Natural killer cell (primary cell): ENCODE measurements at regions not wholly inside any gene's neighbourhood (a gene's known extent, or its start where the extent isn't known, plus 50 kb on each side); places are given as distances from the start of the nearest gene placed in this dataset.

Source experiments
- ATAC-seq, 3 donors: fragments of 150-1000 bp in 2 of 3; fragments of 200-7000 bp in 1 of 3; cut with Tn5 transposase; 1 replicate in 1 of 3; 2 replicates in 2 of 3; pipeline ENCODE4 v1.10.0; 2021; ENCODE audit warnings: mild to moderate bottlenecking in 2 of 3, moderate library complexity in 2 of 3
- DNase-seq, 2 donors: peaks; one replicate each; pipeline versions ENCODE4 v3.0.0 to v3.0.0-alpha.2; 2013 to 2021; ENCODE audit warnings: mixed read lengths in 1 of 2
- H3K27ac ChIP-seq: one replicate; pipeline ENCODE4 v1.5.1; 2013; ENCODE audit warnings: mild to moderate bottlenecking, low read length
- H3K27me3 ChIP-seq: one replicate; pipeline ENCODE4 v1.6.1; 2013; ENCODE audit warnings: low read length; ENCODE audit not compliant: control insufficient read depth, insufficient read depth
- H3K36me3 ChIP-seq: one replicate; pipeline ENCODE4 v1.6.1; 2013; ENCODE audit warnings: low read length; ENCODE audit not compliant: control insufficient read depth, insufficient read depth
- H3K4me1 ChIP-seq: one replicate; pipeline ENCODE4 v1.6.1; 2013; ENCODE audit warnings: low read length; ENCODE audit not compliant: control insufficient read depth, insufficient read depth
- H3K4me3 ChIP-seq: one replicate; pipeline ENCODE4 v1.5.1; 2013; ENCODE audit warnings: low read length
- H3K9me3 ChIP-seq: one replicate; pipeline ENCODE4 v1.6.1; 2013; ENCODE audit warnings: low read length; ENCODE audit not compliant: control insufficient read depth, insufficient read depth
- H3K27ac Mint-ChIP-seq, 2 donors: one replicate each; pipeline ENCODE4 v1.8.0; 2022; ENCODE audit warnings: mild to moderate bottlenecking in 2 of 2, mixed read lengths in 2 of 2, moderate library complexity in 1 of 2
- H3K27me3 Mint-ChIP-seq, 2 donors: one replicate each; pipeline ENCODE4 v1.8.0; 2022; ENCODE audit warnings: low read depth in 2 of 2, mixed read lengths in 2 of 2
- H3K36me3 Mint-ChIP-seq: one replicate; pipeline ENCODE4 v1.8.0; 2022; ENCODE audit warnings: mixed read lengths
- H3K4me1 Mint-ChIP-seq, 2 donors: one replicate each; pipeline ENCODE4 v1.8.0; 2022; ENCODE audit warnings: mixed read lengths in 2 of 2
- H3K4me3 Mint-ChIP-seq: one replicate; pipeline ENCODE4 v1.8.0; 2022; ENCODE audit warnings: mild to moderate bottlenecking, moderate library complexity, mixed read lengths
- H3K9me3 Mint-ChIP-seq, 2 donors: one replicate each; pipeline ENCODE4 v1.8.0; 2022; ENCODE audit warnings: mixed read lengths in 2 of 2
- WGBS: methylation state at CpG from one replicate; pipeline ENCODE4 v1.1.7; 2013; ENCODE audit warnings: missing lambda C conversion rate; ENCODE audit not compliant: insufficient coverage; 5-methylcytosine and 5-hydroxymethylcytosine counted together
- intact Hi-C: fragments of 100-400 bp; cut with micrococcal nuclease; formaldehyde crosslinking; loops from one replicate; pipeline ENCODE4 v1.14.2; 2022
- TF ChIP-seq, protein P1 (sequence below): fragments of 200-600 bp; IDR thresholded peaks from one replicate; pipeline ENCODE4 v1.8.0; 2022; ENCODE audit warnings: antibody characterized with exemption

DNA sequence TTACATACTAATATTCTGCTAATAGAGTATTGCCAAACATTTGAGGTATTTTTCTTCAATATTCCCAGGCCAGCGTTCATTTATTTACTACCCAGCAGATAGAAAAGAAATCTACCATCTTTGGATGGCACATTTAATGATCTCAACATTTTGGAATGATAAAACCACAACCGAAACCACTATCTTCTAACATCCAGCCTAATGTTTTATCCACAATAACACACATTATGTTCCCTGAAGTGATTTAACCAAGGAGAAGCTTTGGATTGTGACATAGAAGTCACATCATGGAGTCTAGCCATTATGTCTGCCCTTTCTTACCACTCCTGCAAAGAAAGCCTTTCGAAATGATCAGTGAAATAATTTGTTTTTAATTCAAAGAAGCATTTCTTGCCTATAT lies 497.1 kb upstream of the PLXNA2 start:
- H3K4me3 Mint-ChIP-seq, result no peak overlapping the region
- Histone ChIP-seq H3K36me3 (no peaks in the 10 kb centered on the region), H3K27ac (no peak overlapping the region), H3K4me3 (no peak overlapping the region), H3K4me1 (no peaks in the 10 kb centered on the region), H3K9me3 (no peaks in the 10 kb centered on the region), H3K27me3 (no peaks in the 10 kb centered on the region)
- no peaks in the 10 kb centered on the region for H3K27me3 Mint-ChIP-seq
- intact Hi-C loops, result no loop called here
- H3K9me3 Mint-ChIP-seq, result peaks cover 4 to 8% of the 10 kb centered on the region in 2 donors
- WGBS, result 93% methylated on average over 3 of the region's 3 CpGs
- no peaks in the 10 kb centered on the region for H3K36me3 Mint-ChIP-seq
- H3K27ac Mint-ChIP-seq, result no peak overlapping the region
- H3K4me1 Mint-ChIP-seq, result no peaks in the 10 kb centered on the region
- ATAC-seq (no peak), DNase-seq (no peak)
- TF ChIP-seq, protein P1, sequence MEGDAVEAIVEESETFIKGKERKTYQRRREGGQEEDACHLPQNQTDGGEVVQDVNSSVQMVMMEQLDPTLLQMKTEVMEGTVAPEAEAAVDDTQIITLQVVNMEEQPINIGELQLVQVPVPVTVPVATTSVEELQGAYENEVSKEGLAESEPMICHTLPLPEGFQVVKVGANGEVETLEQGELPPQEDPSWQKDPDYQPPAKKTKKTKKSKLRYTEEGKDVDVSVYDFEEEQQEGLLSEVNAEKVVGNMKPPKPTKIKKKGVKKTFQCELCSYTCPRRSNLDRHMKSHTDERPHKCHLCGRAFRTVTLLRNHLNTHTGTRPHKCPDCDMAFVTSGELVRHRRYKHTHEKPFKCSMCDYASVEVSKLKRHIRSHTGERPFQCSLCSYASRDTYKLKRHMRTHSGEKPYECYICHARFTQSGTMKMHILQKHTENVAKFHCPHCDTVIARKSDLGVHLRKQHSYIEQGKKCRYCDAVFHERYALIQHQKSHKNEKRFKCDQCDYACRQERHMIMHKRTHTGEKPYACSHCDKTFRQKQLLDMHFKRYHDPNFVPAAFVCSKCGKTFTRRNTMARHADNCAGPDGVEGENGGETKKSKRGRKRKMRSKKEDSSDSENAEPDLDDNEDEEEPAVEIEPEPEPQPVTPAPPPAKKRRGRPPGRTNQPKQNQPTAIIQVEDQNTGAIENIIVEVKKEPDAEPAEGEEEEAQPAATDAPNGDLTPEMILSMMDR, result no peak

- no peak for DNase-seq
- H3K4me3 Mint-ChIP-seq, result no peak overlapping the region
- 84% methylated on average over 4 of the region's 5 CpGs for WGBS
Observed at GRCh38 chr1:208743361-208743760, 499.2 kb upstream of the PLXNA2 start.

GRCh38 chr1:208747979-208748378 lies 503.8 kb upstream of the PLXNA2 start:
- Mint-ChIP-seq H3K4me3 (no peak overlapping the region), H3K27ac (no peak overlapping the region), H3K4me1 (no peaks in the 10 kb centered on the region), H3K36me3 (no peaks in the 10 kb centered on the region), H3K9me3 (peaks cover 0 to 6% of the 10 kb centered on the region in 2 donors), H3K27me3 (no peaks in the 10 kb centered on the region)
- H3K27ac ChIP-seq, result no peak overlapping the region
- no peaks in the 10 kb centered on the region for H3K4me1 ChIP-seq
- intact Hi-C loops, result no loop called here
- DNase-seq, result no peak
- no peak overlapping the region for H3K4me3 ChIP-seq
- no peaks in the 10 kb centered on the region for H3K27me3 ChIP-seq
- no peak for ATAC-seq
- TF ChIP-seq, protein P1, result no peak
- 19% methylated on average over 5 of the region's 6 CpGs for WGBS
- H3K36me3 ChIP-seq, result no peaks in the 10 kb centered on the region
- H3K9me3 ChIP-seq, result no peaks in the 10 kb centered on the region

More at GRCh38 chr1:208743361-208743760, 499.2 kb upstream of the PLXNA2 start:
- Histone ChIP-seq H3K27me3 (no peaks in the 10 kb centered on the region), H3K9me3 (no peaks in the 10 kb centered on the region), H3K4me3 (no peak overlapping the region), H3K4me1 (no peaks in the 10 kb centered on the region), H3K36me3 (no peaks in the 10 kb centered on the region), H3K27ac (no peak overlapping the region)
- intact Hi-C loops, result no loop called here
- TF ChIP-seq, protein P1, result no peak
- Mint-ChIP-seq H3K27ac (no peak overlapping the region), H3K9me3 (peaks cover 3 to 7% of the 10 kb centered on the region in 2 donors), H3K4me1 (no peaks in the 10 kb centered on the region), H3K27me3 (no peaks in the 10 kb centered on the region), H3K36me3 (no peaks in the 10 kb centered on the region)
- ATAC-seq, result no peak

GRCh38 chr1:208748387-208749165 lies 504.4 kb upstream of the PLXNA2 start:
- Mint-ChIP-seq H3K27ac (no peak overlapping the region), H3K27me3 (no peaks in the 10 kb centered on the region), H3K4me3 (no peak overlapping the region), H3K9me3 (peaks cover 0 to 6% of the 10 kb centered on the region in 2 donors), H3K4me1 (no peaks in the 10 kb centered on the region), H3K36me3 (no peaks in the 10 kb centered on the region)
- H3K36me3 ChIP-seq, result no peaks in the 10 kb centered on the region
- H3K27ac ChIP-seq, result no peak overlapping the region
- no peak overlapping the region for H3K4me3 ChIP-seq
- no peaks in the 10 kb centered on the region for H3K9me3 ChIP-seq
- ATAC-seq, result no peak
- DNase-seq, result no peak
- TF ChIP-seq, protein P1, result no peak
- WGBS, result 75% methylated on average over 6 of the region's 6 CpGs
- H3K27me3 ChIP-seq, result no peaks in the 10 kb centered on the region
- intact Hi-C loops, result no loop called here
- H3K4me1 ChIP-seq, result no peaks in the 10 kb centered on the region
